HCT116 (cell line): ENCODE measurements at regions not wholly inside any gene's neighbourhood (a gene's known extent, or its start where the extent isn't known, plus 50 kb on each side); places are given as distances from the start of the nearest gene placed in this dataset.

ENCODE experiments used
- ATAC-seq: fragments of 200-7000 bp; cut with Tn5 transposase; 2 replicates; pipeline ENCODE4 v1.9.1; 2020; ENCODE audit warnings: mild to moderate bottlenecking, moderate library complexity
- BruUV-seq: library from RNA; stranded (reverse); fragments of 400-500 nt; replicated peaks from 2 replicates; lab custom pipeline; 2021; lab: Mats Ljungman, UMichigan
- CTCF ChIA-PET: fragments of 300-600 bp; sonication (Branson Sonifier 250); formaldehyde crosslinking; loops from one replicate; lab custom pipeline; 2021; ENCODE audit warnings: antibody characterized with exemption; lab: Charles Lee
- POLR2A ChIA-PET: fragments of 300-600, 350-600 bp; sonication (Branson Sonifier 250); formaldehyde crosslinking; loops from one replicate; lab custom pipeline; 2021; ENCODE audit warnings: antibody characterized with exemption; lab: Charles Lee
- RAD21 ChIA-PET, 2 experiments: fragments of 300-600 bp; sonication (Branson Sonifier 250); formaldehyde crosslinking; loops; one replicate each; lab custom pipeline; 2023; ENCODE audit warnings: low total read pairs in 2 of 2; ENCODE audit not compliant: uncharacterized antibody in 2 of 2, unreplicated experiment in 2 of 2, low non-redundant PET in 1 of 2; lab: Charles Lee
- DNase-seq: peaks from one replicate; pipeline ENCODE4 v3.0.0-alpha.2; 2010; ENCODE audit warnings: low read depth, low spot score
- H2AFZ ChIP-seq: fragments of 200-600 bp; shearing (Covaris generic), sonication (generic); 2 replicates; pipeline ENCODE4 v1.6.1; 2017; ENCODE audit warnings: low read depth, mixed run types, mixed read lengths, antibody characterized with exemption, low read length; ENCODE audit not compliant: poor library complexity, severe bottlenecking
- H3K27ac ChIP-seq: 2 replicates; pipeline ENCODE4 v1.5.1; 2012; ENCODE audit warnings: low read depth, low read length
- H3K27me3 ChIP-seq: fragments of 200-600 bp; sonication (generic); 2 replicates; pipeline ENCODE4 v1.6.1; 2016; ENCODE audit warnings: mixed run types, low read length, mixed read lengths; ENCODE audit not compliant: insufficient read depth
- H3K36me3 ChIP-seq, 2 experiments: fragments of 200-500 bp in 1 of 2; fragments of 200-600 bp in 1 of 2; sonication (Bioruptor generic) in 1 of 2; sonication (generic) in 1 of 2; 2 replicates each; pipeline versions ENCODE4 v1.5.1 to v1.6.1; 2014 to 2016; ENCODE audit warnings: low read length in 2 of 2, inconsistent platforms in 1 of 2, mixed read lengths in 1 of 2, mixed run types in 1 of 2; ENCODE audit not compliant: insufficient read depth in 2 of 2, control insufficient read depth in 1 of 2
- H3K4me1 ChIP-seq, 2 experiments: fragments of 200-600 bp in 1 of 2; sonication (generic) in 1 of 2; 2 replicates each; pipeline versions ENCODE4 v1.5.1 to v1.6.1; 2012 to 2017; ENCODE audit warnings: low read length in 2 of 2, inconsistent platforms in 1 of 2, mild to moderate bottlenecking in 1 of 2, mixed read lengths in 1 of 2, mixed run types in 1 of 2, moderate library complexity in 1 of 2; ENCODE audit not compliant: insufficient read depth in 2 of 2, control insufficient read depth in 1 of 2
- H3K4me2 ChIP-seq: fragments of 200-600 bp; sonication (generic); 2 replicates; pipeline ENCODE4 v1.6.1; 2017; ENCODE audit warnings: mixed run types, low read length, mixed read lengths
- H3K4me3 ChIP-seq, 2 experiments: fragments of 200-600 bp in 1 of 2; sonication (generic) in 1 of 2; replicated peaks in 1 of 2; 2 replicates each; pipeline ENCODE4 v1.5.1; 2011 to 2016; ENCODE audit warnings: low read length in 2 of 2, control low read depth in 1 of 2, low read depth in 1 of 2, mild to moderate bottlenecking in 1 of 2, mixed read lengths in 1 of 2, mixed run types in 1 of 2
- H3K79me2 ChIP-seq: fragments of 200-600 bp; sonication (generic); 2 replicates; pipeline ENCODE4 v1.6.1; 2017; ENCODE audit warnings: mild to moderate bottlenecking, mixed run types, low read length, moderate library complexity, mixed read lengths; ENCODE audit not compliant: insufficient read depth
- H3K9ac ChIP-seq: fragments of 200-600 bp; sonication (generic); 2 replicates; pipeline ENCODE4 v1.6.1; 2016; ENCODE audit warnings: low read length, mixed read lengths
- H3K9me2 ChIP-seq: fragments of 200-600 bp; sonication (generic), shearing (Covaris generic); 2 replicates; pipeline ENCODE4 v1.6.1; 2017; ENCODE audit warnings: mixed run types, mild to moderate bottlenecking, moderate library complexity; ENCODE audit not compliant: insufficient read depth
- H3K9me3 ChIP-seq, 2 experiments: fragments of 200-500 bp in 1 of 2; fragments of 200-600 bp in 1 of 2; sonication (Bioruptor generic) in 1 of 2; sonication (generic) in 1 of 2; 2 replicates each; pipeline ENCODE4 v1.6.1; 2014 to 2017; ENCODE audit warnings: low read length in 2 of 2, mixed read lengths in 2 of 2, inconsistent platforms in 1 of 2, low read depth in 1 of 2, mild to moderate bottlenecking in 1 of 2, mixed run types in 1 of 2, moderate library complexity in 1 of 2; ENCODE audit not compliant: control insufficient read depth in 1 of 2, insufficient read depth in 1 of 2
- H4K20me1 ChIP-seq: fragments of 200-600 bp; sonication (generic), shearing (Covaris generic); 2 replicates; pipeline ENCODE4 v1.6.1; 2017; ENCODE audit warnings: mixed run types, mild to moderate bottlenecking, moderate library complexity; ENCODE audit not compliant: insufficient read depth
- CEBPB ChIP-seq: IDR thresholded peaks from 2 replicates; pipeline ENCODE4 v1.6.1; 2012; ENCODE audit warnings: low read depth
- CTCF ChIP-seq, 3 experiments: fragments of 200-600 bp in 1 of 3; sonication (generic) in 1 of 3; IDR thresholded peaks in 2 of 3; conservative IDR thresholded peaks in 1 of 3; 2 replicates each; pipeline ENCODE4 v1.5.1; 2012 to 2017; ENCODE audit warnings: low read depth in 2 of 3, low read length in 2 of 3, antibody characterized with exemption in 1 of 3, borderline replicate concordance in 1 of 3, control low read depth in 1 of 3, mild to moderate bottlenecking in 1 of 3, mixed read lengths in 1 of 3, mixed run types in 1 of 3, moderate library complexity in 1 of 3; ENCODE audit not compliant: insufficient read depth in 1 of 3
- EGR1 ChIP-seq: IDR thresholded peaks from 2 replicates; pipeline ENCODE4 v1.6.1; 2012; ENCODE audit warnings: low read depth
- EZH2 ChIP-seq: fragments of 200-600 bp; sonication (generic); IDR thresholded peaks from 2 replicates; pipeline ENCODE4 v1.6.1; 2017; ENCODE audit warnings: antibody characterized with exemption, mixed run types
- MAX ChIP-seq: IDR thresholded peaks from 2 replicates; pipeline ENCODE4 v1.6.1; 2012
- RAD21 ChIP-seq: IDR thresholded peaks from 2 replicates; pipeline ENCODE4 v1.6.1; 2012; ENCODE audit warnings: low read depth, mild to moderate bottlenecking
- SP1 ChIP-seq: IDR thresholded peaks from 2 replicates; pipeline ENCODE4 v1.6.1; 2012; ENCODE audit warnings: low read depth
- SRF ChIP-seq: IDR thresholded peaks from 2 replicates; pipeline ENCODE4 v1.6.1; 2012; ENCODE audit warnings: low read depth
- ZFX ChIP-seq: fragments of 450-650 bp; IDR thresholded peaks from 2 replicates; pipeline ENCODE4 v1.6.1; 2017
- intact Hi-C: fragments of 100-400 bp; cut with micrococcal nuclease; formaldehyde crosslinking; loops from 2 replicates; pipeline ENCODE4 v1.10.0; 2022

DNA sequence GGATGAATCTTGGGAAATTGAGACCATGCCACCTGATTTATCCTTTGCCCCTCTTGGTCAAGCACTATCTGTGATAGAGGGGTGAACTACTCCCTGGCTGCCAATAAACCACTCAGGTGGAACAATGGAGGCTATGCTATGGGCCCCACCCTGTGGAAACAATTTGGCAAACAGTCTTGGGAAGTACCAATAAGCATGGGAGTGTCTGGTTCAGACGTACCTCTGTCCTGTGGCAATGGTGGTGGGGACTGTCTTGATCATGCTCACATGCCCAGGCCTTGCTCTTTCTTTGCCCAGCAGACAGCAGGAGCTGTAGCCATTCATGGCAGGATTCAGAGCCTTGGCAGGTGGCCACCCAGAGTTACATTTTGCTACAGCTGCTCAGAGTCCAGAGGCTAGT lies 658.7 kb downstream of the KCNJ3 start:
- Histone ChIP-seq H3K9me2 (no peaks in the 10 kb centered on the region), H3K79me2 (no peaks in the 10 kb centered on the region), H3K27ac (no peak overlapping the region), H3K4me2 (no peak overlapping the region), H4K20me1 (no peaks in the 10 kb centered on the region), H2AFZ (no peak overlapping the region), H3K36me3 (no peaks in the 10 kb centered on the region), H3K27me3 (no peaks in the 10 kb centered on the region), H3K4me3 (no peak overlapping the region), H3K9ac (no peak overlapping the region), H3K4me1 (no peaks in the 10 kb centered on the region), H3K9me3 (no peaks in the 10 kb centered on the region)
- ChIA-PET RAD21 (no interaction called here), POLR2A (no interaction called here), CTCF (no interaction called here)
- TF ChIP-seq SP1, result no peak
- no peak for TF ChIP-seq MAX
- TF ChIP-seq EGR1, result no peak
- TF ChIP-seq EZH2, result no peak
- no peak for TF ChIP-seq RAD21
- TF ChIP-seq ZFX, result no peak
- no peak for TF ChIP-seq SRF
- DNase-seq (no peak), ATAC-seq (no peak)
- BruUV-seq, result no TSS peak
- intact Hi-C loops, result no loop called here

DNA sequence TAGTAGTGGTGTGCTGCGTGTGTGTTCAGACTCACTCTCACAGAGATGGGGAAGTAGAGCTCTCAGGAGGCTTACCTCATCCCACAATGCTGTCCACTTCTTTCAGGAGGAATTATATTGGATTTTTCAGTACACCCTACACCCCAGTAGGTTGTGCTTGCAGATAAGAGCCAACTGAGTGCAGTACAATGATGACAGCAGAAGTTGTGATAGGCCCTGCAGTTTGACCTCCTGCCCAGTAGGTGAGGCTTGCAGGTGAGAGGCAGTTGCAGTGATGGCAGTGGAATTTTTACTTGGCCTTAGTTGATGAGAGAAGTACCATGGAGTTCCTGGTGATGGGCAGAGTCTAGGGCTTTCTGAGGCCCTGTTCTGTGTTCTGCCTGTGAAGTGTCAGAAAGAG lies 657.8 kb downstream of the KCNJ3 start:
- ChIA-PET CTCF (no interaction called here), POLR2A (no interaction called here), RAD21 (no interaction called here)
- Histone ChIP-seq H3K36me3 (no peaks in the 10 kb centered on the region), H2AFZ (no peak overlapping the region), H3K27me3 (no peaks in the 10 kb centered on the region), H3K9ac (no peak overlapping the region), H3K27ac (no peak overlapping the region), H3K9me2 (no peaks in the 10 kb centered on the region), H3K4me3 (no peak overlapping the region), H4K20me1 (no peaks in the 10 kb centered on the region), H3K79me2 (no peaks in the 10 kb centered on the region), H3K4me2 (no peak overlapping the region), H3K4me1 (no peaks in the 10 kb centered on the region), H3K9me3 (no peaks in the 10 kb centered on the region)
- DNase-seq (no peak), ATAC-seq (peak; percentile 61; the same call in 1 of the 2 replicates)
- intact Hi-C loops, result no loop called here
- no peak for TF ChIP-seq CEBPB
- TF ChIP-seq CTCF (IDR thresholded peaks at IDR 0.05 in 2 of 3, conservative IDR thresholded peaks at IDR 0.05 in 1 of 3; ENCODE audit: borderline replicate concordance in 1 of 3, insufficient read depth in 1 of 3, low read depth in 2 of 3, low read length in 2 of 3), result 0 out of 6 replicates have a peak, but pooled peaks of 1 of the 3 experiments have one; percentile 6
- BruUV-seq, result no TSS peak
